Effector memory CD4-positive, alpha-beta T cell (primary cell): ENCODE measurements at regions not wholly inside any gene's neighbourhood (a gene's known extent, or its start where the extent isn't known, plus 50 kb on each side); places are given as distances from the start of the nearest gene placed in this dataset.

Experiments
- DNase-seq, 3 donors: peaks; one replicate each; pipeline ENCODE4 v3.0.0-alpha.2; 2020
- H3K27ac ChIP-seq: 2 replicates; pipeline ENCODE4 v1.7.0; 2013; ENCODE audit warnings: mild to moderate bottlenecking, low read length, moderate library complexity; ENCODE audit not compliant: insufficient read depth, poor library complexity, severe bottlenecking
- H3K27me3 ChIP-seq: replicated peaks from 2 replicates; pipeline ENCODE4 v1.7.0; 2013; ENCODE audit warnings: mild to moderate bottlenecking, low read length; ENCODE audit not compliant: insufficient read depth, control insufficient read depth, poor library complexity, severe bottlenecking
- H3K36me3 ChIP-seq: 2 replicates; pipeline ENCODE4 v1.7.0; 2013; ENCODE audit warnings: mild to moderate bottlenecking, low read length, moderate library complexity; ENCODE audit not compliant: control insufficient read depth, insufficient read depth
- H3K4me1 ChIP-seq: 2 replicates; pipeline ENCODE4 v1.7.0; 2013; ENCODE audit warnings: low read length, mild to moderate bottlenecking; ENCODE audit not compliant: control insufficient read depth, insufficient read depth, poor library complexity, severe bottlenecking
- H3K4me3 ChIP-seq: 2 replicates; pipeline ENCODE4 v1.7.0; 2013; ENCODE audit warnings: low read length, low read depth, mild to moderate bottlenecking; ENCODE audit not compliant: insufficient read depth, poor library complexity, severe bottlenecking
- H3K9me3 ChIP-seq: 2 replicates; pipeline ENCODE4 v1.7.0; 2013; ENCODE audit warnings: mild to moderate bottlenecking, low read length, moderate library complexity; ENCODE audit not compliant: control insufficient read depth

GRCh38 chr10:10785627-10786026 is 232.0 kb upstream of the CELF2 start:
- Histone ChIP-seq H3K36me3 (no peaks in the 10 kb centered on the region), H3K27me3 (peaks cover 4% of the 10 kb centered on the region), H3K9me3 (no peaks in the 10 kb centered on the region), H3K27ac (no peak overlapping the region), H3K4me3 (no peak overlapping the region), H3K4me1 (no peaks in the 10 kb centered on the region)
- no peak for DNase-seq

GRCh38 chr10:10786109-10787090 is 231.3 kb upstream of the CELF2 start:
- Histone ChIP-seq H3K27ac (no peak overlapping the region), H3K4me3 (no peak overlapping the region), H3K27me3 (peaks cover 2% of the 10 kb centered on the region), H3K36me3 (no peaks in the 10 kb centered on the region), H3K9me3 (no peaks in the 10 kb centered on the region), H3K4me1 (no peaks in the 10 kb centered on the region)
- no peak for DNase-seq

GRCh38 chr10:10787586-10787985 is 230.1 kb upstream of the CELF2 start:
- DNase-seq: no peak
- Histone ChIP-seq H3K27me3 (no peaks in the 10 kb centered on the region), H3K4me3 (no peak overlapping the region), H3K27ac (no peak overlapping the region), H3K36me3 (no peaks in the 10 kb centered on the region), H3K4me1 (no peaks in the 10 kb centered on the region), H3K9me3 (no peaks in the 10 kb centered on the region)

- no peak overlapping the region for H3K4me3 ChIP-seq
- no peak for DNase-seq
- no peaks in the 10 kb centered on the region for H3K9me3 ChIP-seq
- H3K27me3 ChIP-seq: no peaks in the 10 kb centered on the region
- no peak overlapping the region for H3K27ac ChIP-seq
- no peaks in the 10 kb centered on the region for H3K4me1 ChIP-seq
- H3K36me3 ChIP-seq: no peaks in the 10 kb centered on the region
Measured at GRCh38 chr10:10788761-10789160, 228.9 kb upstream of the CELF2 start.

- Histone ChIP-seq H3K27ac (no peak overlapping the region), H3K27me3 (no peaks in the 10 kb centered on the region), H3K4me1 (no peaks in the 10 kb centered on the region), H3K9me3 (no peaks in the 10 kb centered on the region), H3K36me3 (no peaks in the 10 kb centered on the region), H3K4me3 (no peak overlapping the region)
- DNase-seq: no peak
Measured at GRCh38 chr10:10791869-10792268, 225.8 kb upstream of the CELF2 start.

- Histone ChIP-seq H3K27ac (no peak overlapping the region), H3K4me1 (no peaks in the 10 kb centered on the region), H3K36me3 (no peaks in the 10 kb centered on the region), H3K9me3 (no peaks in the 10 kb centered on the region), H3K4me3 (no peak overlapping the region), H3K27me3 (no peaks in the 10 kb centered on the region)
- DNase-seq: no peak
Measured at GRCh38 chr10:10792681-10793080, 225.0 kb upstream of the CELF2 start.

- no peaks in the 10 kb centered on the region for H3K4me1 ChIP-seq
- no peaks in the 10 kb centered on the region for H3K27me3 ChIP-seq
- no peak for DNase-seq
- no peak overlapping the region for H3K27ac ChIP-seq
- H3K36me3 ChIP-seq: no peaks in the 10 kb centered on the region
- no peaks in the 10 kb centered on the region for H3K9me3 ChIP-seq
- no peak overlapping the region for H3K4me3 ChIP-seq
Measured at GRCh38 chr10:10794046-10794445, 223.6 kb upstream of the CELF2 start.

GRCh38 chr10:10794791-10795191 is 222.9 kb upstream of the CELF2 start:
- H3K4me3 ChIP-seq: no peak overlapping the region
- DNase-seq: no peak
- H3K27me3 ChIP-seq: no peaks in the 10 kb centered on the region
- H3K4me1 ChIP-seq: no peaks in the 10 kb centered on the region
- no peak overlapping the region for H3K27ac ChIP-seq
- no peaks in the 10 kb centered on the region for H3K36me3 ChIP-seq
- no peaks in the 10 kb centered on the region for H3K9me3 ChIP-seq

GRCh38 chr10:10796061-10796773 is 221.5 kb upstream of the CELF2 start:
- Histone ChIP-seq H3K4me3 (no peak overlapping the region), H3K36me3 (no peaks in the 10 kb centered on the region), H3K27ac (no peak overlapping the region), H3K9me3 (no peaks in the 10 kb centered on the region), H3K4me1 (no peaks in the 10 kb centered on the region), H3K27me3 (no peaks in the 10 kb centered on the region)
- DNase-seq: no peak

- no peak overlapping the region for H3K4me3 ChIP-seq
- H3K4me1 ChIP-seq: no peaks in the 10 kb centered on the region
- no peak overlapping the region for H3K27ac ChIP-seq
- no peaks in the 10 kb centered on the region for H3K27me3 ChIP-seq
- DNase-seq: no peak
- no peaks in the 10 kb centered on the region for H3K36me3 ChIP-seq
- H3K9me3 ChIP-seq: no peaks in the 10 kb centered on the region
Measured at GRCh38 chr10:10796774-10797415, 220.8 kb upstream of the CELF2 start.
